Central memory CD8-positive, alpha-beta T cell (primary cell): ENCODE measurements at regions not wholly inside any gene's neighbourhood (a gene's known extent, or its start where the extent isn't known, plus 50 kb on each side); places are given as distances from the start of the nearest gene placed in this dataset.
"Not testable (repeated sequence)": the region's sequence is repeated elsewhere in the genome, so short reads cannot be mapped to it uniquely, and the experiment has no call there.

ENCODE experiments used
- ATAC-seq: fragments of 150-1000 bp; cut with Tn5 transposase; replicated peaks from 2 replicates; pipeline ENCODE4 v1.10.0; 2022; ENCODE audit warnings: mild to moderate bottlenecking, moderate FRiP score, moderate number of reproducible peaks; ENCODE audit not compliant: poor library complexity, severe bottlenecking; ENCODE audit errors: extremely low read depth
- DNase-seq, 2 donors: peaks; one replicate each; pipeline ENCODE4 v3.0.0; 2021; ENCODE audit warnings: low spot score in 2 of 2
- H3K27ac Mint-ChIP-seq: one replicate; pipeline ENCODE4 v1.8.0; 2022; ENCODE audit warnings: low read depth, mild to moderate bottlenecking, moderate library complexity, mixed read lengths
- H3K27me3 Mint-ChIP-seq: one replicate; pipeline ENCODE4 v1.8.0; 2022; ENCODE audit warnings: mixed read lengths
- H3K36me3 Mint-ChIP-seq: one replicate; pipeline ENCODE4 v1.8.0; 2022; ENCODE audit warnings: mild to moderate bottlenecking, moderate library complexity, mixed read lengths; ENCODE audit not compliant: insufficient read depth
- H3K4me1 Mint-ChIP-seq: one replicate; pipeline ENCODE4 v1.8.0; 2022; ENCODE audit warnings: mixed read lengths
- H3K4me3 Mint-ChIP-seq: one replicate; pipeline ENCODE4 v1.8.0; 2022; ENCODE audit warnings: mild to moderate bottlenecking, moderate library complexity, mixed read lengths
- H3K9me3 Mint-ChIP-seq: one replicate; pipeline ENCODE4 v1.8.0; 2022; ENCODE audit warnings: mixed read lengths

GRCh38 chr7:109879287-109879828 lies 1211.6 kb upstream of the LRRN3 start:
- peaks cover 1% of the 10 kb centered on the region for H3K36me3 Mint-ChIP-seq
- no peak for ATAC-seq
- H3K9me3 Mint-ChIP-seq, result peaks cover 21% of the 10 kb centered on the region
- no peak for DNase-seq
- no peak overlapping the region for H3K4me3 Mint-ChIP-seq
- H3K27ac Mint-ChIP-seq, result no peak overlapping the region
- no peaks in the 10 kb centered on the region for H3K27me3 Mint-ChIP-seq
- no peaks in the 10 kb centered on the region for H3K4me1 Mint-ChIP-seq

- H3K27me3 Mint-ChIP-seq, result no peaks in the 10 kb centered on the region
- no peaks in the 10 kb centered on the region for H3K9me3 Mint-ChIP-seq
- ATAC-seq (no peak), DNase-seq (no peak)
- H3K27ac Mint-ChIP-seq, result no peak overlapping the region
- H3K4me1 Mint-ChIP-seq, result no peaks in the 10 kb centered on the region
- no peaks in the 10 kb centered on the region for H3K36me3 Mint-ChIP-seq
- H3K4me3 Mint-ChIP-seq, result no peak overlapping the region
These were observed 1200.3 kb upstream of the LRRN3 start for GRCh38 chr7:109890622-109891021.

GRCh38 chr7:109893231-109893630 lies 1197.7 kb upstream of the LRRN3 start:
- H3K27ac Mint-ChIP-seq, result no peak overlapping the region
- no peaks in the 10 kb centered on the region for H3K36me3 Mint-ChIP-seq
- no peaks in the 10 kb centered on the region for H3K9me3 Mint-ChIP-seq
- H3K4me1 Mint-ChIP-seq, result no peaks in the 10 kb centered on the region
- no peak for ATAC-seq
- H3K27me3 Mint-ChIP-seq, result no peaks in the 10 kb centered on the region
- no peak for DNase-seq
- no peak overlapping the region for H3K4me3 Mint-ChIP-seq

GRCh38 chr7:109895536-109895935 lies 1195.4 kb upstream of the LRRN3 start:
- Mint-ChIP-seq H3K9me3 (no peaks in the 10 kb centered on the region), H3K27ac (no peak overlapping the region), H3K36me3 (no peaks in the 10 kb centered on the region), H3K27me3 (no peaks in the 10 kb centered on the region), H3K4me3 (no peak overlapping the region), H3K4me1 (no peaks in the 10 kb centered on the region)
- ATAC-seq (no peak), DNase-seq (no peak)

GRCh38 chr7:109901926-109902325 lies 1189.0 kb upstream of the LRRN3 start:
- Mint-ChIP-seq H3K4me3 (no peak overlapping the region), H3K27ac (no peak overlapping the region), H3K36me3 (no peaks in the 10 kb centered on the region), H3K4me1 (no peaks in the 10 kb centered on the region), H3K9me3 (peaks cover 6% of the 10 kb centered on the region), H3K27me3 (no peaks in the 10 kb centered on the region)
- DNase-seq (no peak), ATAC-seq (no peak)

GRCh38 chr7:109905368-109906065 lies 1185.4 kb upstream of the LRRN3 start:
- not testable (repeated sequence) for H3K27ac Mint-ChIP-seq, H3K4me3 Mint-ChIP-seq, H3K4me1 Mint-ChIP-seq, ATAC-seq, DNase-seq, H3K27me3 Mint-ChIP-seq, H3K36me3 Mint-ChIP-seq
- peaks cover 13% of the 10 kb centered on the region for H3K9me3 Mint-ChIP-seq

- H3K4me1 Mint-ChIP-seq, result no peaks in the 10 kb centered on the region
- no peak for DNase-seq
- no peak overlapping the region for H3K4me3 Mint-ChIP-seq
- H3K9me3 Mint-ChIP-seq, result peaks cover 5% of the 10 kb centered on the region
- ATAC-seq, result no peak
- no peaks in the 10 kb centered on the region for H3K27me3 Mint-ChIP-seq
- H3K36me3 Mint-ChIP-seq, result no peaks in the 10 kb centered on the region
- no peak overlapping the region for H3K27ac Mint-ChIP-seq
These were observed 1175.3 kb upstream of the LRRN3 start for GRCh38 chr7:109915670-109916069.

GRCh38 chr7:109926738-109927137 lies 1164.2 kb upstream of the LRRN3 start:
- Mint-ChIP-seq H3K9me3 (peaks cover 25% of the 10 kb centered on the region), H3K4me3 (no peak overlapping the region), H3K27ac (no peak overlapping the region), H3K27me3 (no peaks in the 10 kb centered on the region), H3K4me1 (no peaks in the 10 kb centered on the region), H3K36me3 (peaks cover 2% of the 10 kb centered on the region)
- ATAC-seq (no peak), DNase-seq (no peak)

GRCh38 chr7:109930049-109930448 lies 1160.9 kb upstream of the LRRN3 start:
- no peak for ATAC-seq
- no peak overlapping the region for H3K27ac Mint-ChIP-seq

GRCh38 chr7:109939207-109939606 lies 1151.7 kb upstream of the LRRN3 start:
- Mint-ChIP-seq H3K27ac (no peak overlapping the region), H3K27me3 (no peaks in the 10 kb centered on the region), H3K9me3 (peaks cover 29% of the 10 kb centered on the region), H3K4me1 (no peaks in the 10 kb centered on the region), H3K4me3 (no peak overlapping the region), H3K36me3 (no peaks in the 10 kb centered on the region)
- ATAC-seq (no peak), DNase-seq (no peak)

More at GRCh38 chr7:109930049-109930448, 1160.9 kb upstream of the LRRN3 start:
- H3K27me3 Mint-ChIP-seq, result no peaks in the 10 kb centered on the region
- H3K36me3 Mint-ChIP-seq, result no peaks in the 10 kb centered on the region
- peaks cover 5% of the 10 kb centered on the region for H3K9me3 Mint-ChIP-seq
- H3K4me1 Mint-ChIP-seq, result no peaks in the 10 kb centered on the region
- no peak for DNase-seq
- H3K4me3 Mint-ChIP-seq, result no peak overlapping the region

- DNase-seq, result no peak
- ATAC-seq, result no peak
- Mint-ChIP-seq H3K27me3 (no peaks in the 10 kb centered on the region), H3K9me3 (peaks cover 9% of the 10 kb centered on the region), H3K27ac (no peak overlapping the region), H3K36me3 (no peaks in the 10 kb centered on the region), H3K4me3 (no peak overlapping the region), H3K4me1 (no peaks in the 10 kb centered on the region)
These were observed 1145.0 kb upstream of the LRRN3 start for GRCh38 chr7:109945820-109946518.

- H3K36me3 Mint-ChIP-seq, result no peaks in the 10 kb centered on the region
- ATAC-seq (no peak), DNase-seq (no peak)
- H3K4me1 Mint-ChIP-seq, result no peaks in the 10 kb centered on the region
- peaks cover 18% of the 10 kb centered on the region for H3K9me3 Mint-ChIP-seq
- H3K27ac Mint-ChIP-seq, result no peak overlapping the region
- H3K4me3 Mint-ChIP-seq, result no peak overlapping the region
- H3K27me3 Mint-ChIP-seq, result no peaks in the 10 kb centered on the region
These were observed 1140.7 kb upstream of the LRRN3 start for GRCh38 chr7:109950256-109950655.
